Adipocyte (in vitro differentiated cells): ENCODE measurements at regions not wholly inside any gene's neighbourhood (a gene's known extent, or its start where the extent isn't known, plus 50 kb on each side); places are given as distances from the start of the nearest gene placed in this dataset.
"Not testable (repeated sequence)": the region's sequence is repeated elsewhere in the genome, so short reads cannot be mapped to it uniquely, and the experiment has no call there.

Experiments
- DNase-seq: peaks from one replicate; pipeline ENCODE4 v3.0.0-alpha.2; 2015; ENCODE audit warnings: low read depth
- H3K27me3 ChIP-seq: replicated peaks from 2 replicates; pipeline ENCODE4 v1.7.0; 2013; ENCODE audit warnings: mild to moderate bottlenecking, low read length, moderate library complexity; ENCODE audit not compliant: control insufficient read depth, insufficient read depth
- H3K36me3 ChIP-seq: 2 replicates; pipeline ENCODE4 v1.7.0; 2013; ENCODE audit warnings: low read length, mild to moderate bottlenecking, moderate library complexity; ENCODE audit not compliant: control insufficient read depth, insufficient read depth, severe bottlenecking
- H3K4me1 ChIP-seq: 2 replicates; pipeline ENCODE4 v1.7.0; 2013; ENCODE audit warnings: mild to moderate bottlenecking, low read length, moderate library complexity; ENCODE audit not compliant: control insufficient read depth, insufficient read depth
- H3K4me3 ChIP-seq: 2 replicates; pipeline ENCODE4 v1.7.0; 2013; ENCODE audit warnings: mild to moderate bottlenecking, low read length, moderate library complexity
- H3K9ac ChIP-seq: 2 replicates; pipeline ENCODE4 v1.7.0; 2013; ENCODE audit warnings: mild to moderate bottlenecking, low read length, moderate library complexity
- H3K9me3 ChIP-seq: 2 replicates; pipeline ENCODE4 v1.7.0; 2013; ENCODE audit warnings: mild to moderate bottlenecking, low read length, moderate library complexity; ENCODE audit not compliant: control insufficient read depth

- DNase-seq = no peak
These were observed 291.5 kb downstream of the PTH2R start for GRCh38 chr2:208698114-208698513.

GRCh38 chr2:208708486-208708885, 301.9 kb downstream of the PTH2R start:
- no peaks in the 10 kb centered on the region for H3K36me3 ChIP-seq
- H3K9me3 ChIP-seq = peaks cover 6% of the 10 kb centered on the region
- no peaks in the 10 kb centered on the region for H3K4me1 ChIP-seq
- no peak overlapping the region for H3K9ac ChIP-seq
- no peaks in the 10 kb centered on the region for H3K27me3 ChIP-seq
- H3K4me3 ChIP-seq = no peak overlapping the region
- no peak for DNase-seq

More at GRCh38 chr2:208698114-208698513, 291.5 kb downstream of the PTH2R start:
- no peaks in the 10 kb centered on the region for H3K36me3 ChIP-seq
- no peaks in the 10 kb centered on the region for H3K9me3 ChIP-seq
- no peaks in the 10 kb centered on the region for H3K4me1 ChIP-seq
- H3K27me3 ChIP-seq = no peaks in the 10 kb centered on the region
- no peak overlapping the region for H3K9ac ChIP-seq
- no peak overlapping the region for H3K4me3 ChIP-seq

- Histone ChIP-seq H3K9me3 (peaks cover 6% of the 10 kb centered on the region), H3K27me3 (no peaks in the 10 kb centered on the region), H3K4me1 (no peaks in the 10 kb centered on the region), H3K4me3 (no peak overlapping the region), H3K36me3 (no peaks in the 10 kb centered on the region), H3K9ac (no peak overlapping the region)
- no peak for DNase-seq
These were observed 305.0 kb downstream of the PTH2R start for GRCh38 chr2:208711598-208711997.

- Histone ChIP-seq H3K4me1 (no peaks in the 10 kb centered on the region), H3K27me3 (no peaks in the 10 kb centered on the region), H3K9ac (no peak overlapping the region), H3K9me3 (peaks cover 6% of the 10 kb centered on the region), H3K4me3 (no peak overlapping the region), H3K36me3 (no peaks in the 10 kb centered on the region)
- no peak for DNase-seq
These were observed 306.6 kb downstream of the PTH2R start for GRCh38 chr2:208713066-208713745.

DNA sequence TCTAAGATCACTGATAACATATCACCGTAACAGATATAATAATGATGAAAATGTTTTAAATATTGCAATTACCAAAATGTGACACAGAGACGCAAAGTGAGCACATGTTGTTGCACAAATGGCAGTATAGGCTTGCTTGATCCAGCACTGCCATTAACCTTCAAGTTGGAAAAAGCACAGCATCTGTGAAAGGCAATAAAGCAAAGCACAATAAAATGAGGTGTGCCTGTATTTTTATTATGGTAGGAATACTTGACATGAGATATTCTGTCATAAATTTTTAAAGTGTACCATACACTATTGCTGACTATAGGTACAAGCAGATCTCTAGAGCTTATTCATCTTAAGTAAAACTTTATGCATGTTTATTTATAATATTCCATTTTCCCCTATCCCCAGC, 312.2 kb downstream of the PTH2R start:
- Histone ChIP-seq H3K27me3 (no peaks in the 10 kb centered on the region), H3K4me3 (no peak overlapping the region), H3K9ac (no peak overlapping the region), H3K4me1 (no peaks in the 10 kb centered on the region), H3K36me3 (no peaks in the 10 kb centered on the region), H3K9me3 (no peaks in the 10 kb centered on the region)
- no peak for DNase-seq

DNA sequence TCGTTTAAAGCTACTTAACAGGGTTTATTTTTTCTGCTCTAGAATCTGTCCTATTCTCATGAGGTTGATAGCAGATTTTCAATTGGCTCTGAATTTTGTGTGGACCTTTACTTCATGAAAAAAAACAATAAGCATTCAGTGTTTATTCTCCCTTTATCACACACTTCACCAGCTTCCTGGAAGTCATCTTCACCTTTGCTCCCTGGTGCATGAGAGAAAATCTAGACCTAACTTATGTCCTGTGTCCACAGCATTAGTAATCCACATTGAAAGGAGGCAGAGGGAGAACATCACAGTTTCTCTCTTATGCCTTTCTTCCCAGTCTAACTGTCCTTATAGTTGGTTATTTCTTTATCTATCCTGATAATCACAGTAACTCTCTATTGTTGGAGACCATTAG, 316.1 kb downstream of the PTH2R start:
- Histone ChIP-seq H3K9ac (no peak overlapping the region), H3K36me3 (no peaks in the 10 kb centered on the region)

GRCh38 chr2:208725280-208725679, 318.7 kb downstream of the PTH2R start:
- H3K4me3 ChIP-seq = no peak overlapping the region
- DNase-seq = no peak
- H3K27me3 ChIP-seq = no peaks in the 10 kb centered on the region
- H3K4me1 ChIP-seq = no peaks in the 10 kb centered on the region
- H3K36me3 ChIP-seq = no peaks in the 10 kb centered on the region
- H3K9me3 ChIP-seq = no peaks in the 10 kb centered on the region
- no peak overlapping the region for H3K9ac ChIP-seq

More for the DNA sequence above, 316.1 kb downstream of the PTH2R start:
- no peaks in the 10 kb centered on the region for H3K4me1 ChIP-seq
- no peak overlapping the region for H3K4me3 ChIP-seq
- no peaks in the 10 kb centered on the region for H3K27me3 ChIP-seq
- no peak for DNase-seq
- no peaks in the 10 kb centered on the region for H3K9me3 ChIP-seq

GRCh38 chr2:208726242-208726641, 319.6 kb downstream of the PTH2R start:
- Histone ChIP-seq H3K4me3 (no peak overlapping the region), H3K4me1 (no peaks in the 10 kb centered on the region), H3K9me3 (no peaks in the 10 kb centered on the region), H3K36me3 (no peaks in the 10 kb centered on the region), H3K9ac (no peak overlapping the region), H3K27me3 (no peaks in the 10 kb centered on the region)
- no peak for DNase-seq

DNA sequence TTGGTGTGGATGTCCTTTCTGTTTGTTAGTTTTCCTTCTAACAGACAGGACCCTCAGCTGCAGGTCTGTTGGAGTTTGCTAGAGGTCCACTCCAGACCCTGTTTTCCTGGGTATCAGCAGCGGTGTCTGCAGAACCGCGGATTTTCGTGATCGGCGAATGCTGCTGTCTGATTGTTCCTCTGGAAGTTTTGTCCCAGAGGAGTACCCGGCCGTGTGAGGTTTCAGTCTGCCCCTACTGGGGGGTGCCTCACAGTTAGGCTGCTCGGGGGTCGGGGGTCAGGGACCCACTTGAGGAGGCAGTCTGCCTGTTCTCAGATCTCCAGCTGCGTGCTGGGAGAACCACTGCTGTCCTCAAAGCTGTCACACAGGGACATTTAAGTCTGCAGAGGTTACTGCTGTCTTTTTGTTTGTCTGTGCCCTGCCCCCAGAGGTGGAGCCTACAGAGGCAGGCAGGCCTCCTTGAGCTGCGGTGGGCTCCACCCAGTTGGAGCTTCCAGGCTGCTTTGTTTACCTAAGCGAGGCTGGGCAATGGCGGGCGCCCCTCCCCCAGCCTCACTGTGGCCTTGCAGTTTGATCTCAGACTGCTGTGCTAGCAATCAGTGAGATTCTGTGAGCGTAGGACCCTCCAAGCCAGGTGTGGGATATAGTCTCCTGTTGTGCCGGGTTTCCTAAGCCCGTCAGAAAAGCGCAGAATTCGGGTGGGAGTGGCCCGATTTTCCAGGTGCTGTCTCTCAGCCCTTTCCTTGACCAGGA, 345.2 kb downstream of the PTH2R start:
- not testable (repeated sequence) for H3K9ac ChIP-seq, H3K27me3 ChIP-seq, H3K36me3 ChIP-seq

GRCh38 chr2:208757364-208757763, 350.8 kb downstream of the PTH2R start:
- Histone ChIP-seq H3K9ac (no peak overlapping the region), H3K4me1 (no peaks in the 10 kb centered on the region), H3K27me3 (no peaks in the 10 kb centered on the region), H3K9me3 (peaks cover 8% of the 10 kb centered on the region), H3K4me3 (no peak overlapping the region), H3K36me3 (no peaks in the 10 kb centered on the region)
- no peak for DNase-seq

More for the DNA sequence above, 345.2 kb downstream of the PTH2R start:
- not testable (repeated sequence) for DNase-seq, H3K4me3 ChIP-seq, H3K4me1 ChIP-seq, H3K9me3 ChIP-seq

GRCh38 chr2:208773074-208773473, 366.5 kb downstream of the PTH2R start:
- not testable (repeated sequence) for H3K4me3 ChIP-seq, H3K36me3 ChIP-seq, H3K27me3 ChIP-seq, H3K9me3 ChIP-seq, DNase-seq, H3K4me1 ChIP-seq, H3K9ac ChIP-seq
